Embryonic facial prominence (tissue), 1 donor: ENCODE measurements at regions not wholly inside any gene's neighbourhood (a gene's known extent, or its start where the extent isn't known, plus 50 kb on each side); places are given as distances from the start of the nearest gene placed in this dataset.
"Not testable (repeated sequence)": the region's sequence is repeated elsewhere in the genome, so short reads cannot be mapped to it uniquely, and the experiment has no call there.

Experiments
- DNase-seq: peaks from one replicate; pipeline ENCODE4 v3.0.0-alpha.2; 2016; ENCODE audit errors: extremely low spot score

- DNase-seq: no peak
Measured at GRCh38 chr9:16275795-16276624, 594.5 kb downstream of the BNC2 start.

DNA sequence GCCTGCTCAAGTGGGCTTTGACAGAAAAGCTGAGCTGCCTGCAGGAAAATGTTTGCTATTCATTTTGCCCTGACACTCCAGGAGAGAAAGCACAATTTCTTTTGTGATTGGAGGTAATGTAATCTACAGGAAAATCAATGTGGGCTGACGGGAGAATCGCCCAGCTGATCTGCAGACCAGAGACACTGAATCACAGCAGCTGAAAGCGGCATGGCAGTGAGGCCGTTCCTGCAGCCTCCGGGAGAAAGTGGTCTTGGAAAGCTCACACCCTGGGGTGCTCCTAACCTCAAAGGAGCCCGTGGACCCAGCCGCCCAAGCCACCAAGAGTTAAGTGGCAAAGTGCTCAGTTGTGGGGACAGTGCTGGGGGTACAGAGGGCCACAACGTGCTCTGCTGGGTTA is 593.6 kb downstream of the BNC2 start:
- DNase-seq: no peak

DNA sequence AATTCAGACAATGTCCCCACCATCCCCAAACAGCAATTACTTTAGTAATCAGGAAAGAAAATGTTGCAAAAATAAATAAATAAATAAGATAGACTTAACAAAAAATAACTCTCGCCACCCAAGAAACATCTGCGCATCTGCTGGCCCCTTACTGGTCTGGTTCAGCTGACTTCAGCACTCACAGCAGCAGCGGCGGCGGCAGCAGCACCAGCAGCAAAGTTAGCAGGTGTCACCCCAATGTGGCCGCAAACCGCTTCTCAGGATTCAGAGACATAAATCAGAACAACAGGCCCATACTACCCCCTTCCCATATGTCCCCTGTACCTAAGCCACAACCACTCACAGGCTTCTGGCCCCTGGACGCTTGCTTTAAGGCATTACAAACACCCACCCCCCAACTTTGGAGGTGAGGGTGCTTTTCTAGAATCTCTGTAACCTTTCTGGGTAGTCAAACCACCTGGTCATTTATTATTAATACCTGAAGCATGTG is 593.0 kb downstream of the BNC2 start:
- no peak for DNase-seq

DNA sequence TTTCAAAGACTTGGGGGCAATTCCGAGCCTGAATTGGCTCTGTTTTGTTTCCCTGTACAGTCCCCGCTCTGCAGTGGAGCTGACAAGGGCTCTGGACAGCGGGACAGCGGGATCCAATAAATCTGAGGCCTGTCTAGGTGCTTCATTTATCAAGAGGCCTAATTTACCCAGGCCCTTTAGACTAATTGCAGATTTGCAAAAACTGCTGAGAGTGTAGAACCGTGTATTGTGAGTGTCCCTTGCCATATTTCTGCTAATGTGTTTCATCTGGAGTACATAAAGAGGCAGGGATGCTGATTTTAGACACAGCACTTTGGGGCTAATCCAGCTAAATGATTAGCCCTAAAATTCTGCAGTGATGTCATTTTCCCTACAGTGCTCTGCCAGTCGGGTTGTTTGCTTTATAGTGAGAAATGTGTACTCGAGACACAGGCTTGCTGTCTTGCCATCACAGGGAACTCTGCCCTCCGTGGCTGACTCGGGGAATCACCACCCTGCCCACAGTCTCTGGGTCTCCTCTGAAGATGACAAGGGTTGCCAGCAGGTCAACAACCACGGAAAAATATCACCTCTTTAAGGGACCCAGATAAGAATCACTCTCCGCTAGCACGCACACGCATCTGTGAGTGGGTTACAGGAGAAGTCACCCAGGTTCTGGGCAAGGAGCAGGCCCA is 592.0 kb downstream of the BNC2 start:
- peak; percentile 40 for DNase-seq

DNA sequence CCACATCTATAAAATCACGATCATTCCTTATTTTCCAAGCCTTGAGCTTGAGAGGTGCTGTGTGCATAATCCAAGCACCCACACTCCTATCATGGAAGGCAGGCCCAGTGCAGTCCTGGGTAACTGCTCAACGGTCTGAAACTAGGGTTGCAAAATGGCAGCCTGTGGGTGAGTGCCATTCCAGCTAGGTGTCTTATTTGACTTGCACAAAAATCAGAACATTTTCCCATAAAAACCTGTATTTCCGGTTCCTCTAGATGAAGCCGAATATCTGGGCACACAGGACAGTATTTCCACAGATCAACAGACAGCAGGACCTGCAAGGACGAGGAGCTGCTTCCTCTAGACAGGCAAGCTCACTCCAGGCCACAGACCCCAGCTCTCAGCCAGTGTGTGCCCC is 588.8 kb downstream of the BNC2 start:
- DNase-seq: no peak

DNA sequence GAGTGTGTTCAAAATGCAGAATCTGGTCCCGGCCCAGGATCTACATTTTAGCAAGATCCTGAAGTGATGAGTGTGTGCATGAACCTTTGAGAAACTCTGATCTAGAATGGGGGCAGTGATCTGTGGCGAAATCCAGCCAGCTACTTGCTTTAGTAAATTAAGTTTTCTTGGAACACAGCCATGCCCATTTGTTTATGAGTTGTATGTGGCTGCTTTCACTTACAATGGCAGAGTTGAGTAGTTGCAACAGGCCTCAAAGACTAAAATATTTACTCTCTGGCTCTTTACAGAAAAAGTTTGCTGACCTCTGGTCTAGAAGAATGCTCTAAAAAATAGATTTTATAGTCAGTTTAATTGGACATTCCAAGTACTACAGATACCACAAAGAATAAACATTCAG is 588.3 kb downstream of the BNC2 start:
- DNase-seq: no peak

GRCh38 chr9:16282718-16283117 is 587.8 kb downstream of the BNC2 start:
- no peak for DNase-seq

GRCh38 chr9:16286160-16286559 is 584.3 kb downstream of the BNC2 start:
- no peak for DNase-seq

DNA sequence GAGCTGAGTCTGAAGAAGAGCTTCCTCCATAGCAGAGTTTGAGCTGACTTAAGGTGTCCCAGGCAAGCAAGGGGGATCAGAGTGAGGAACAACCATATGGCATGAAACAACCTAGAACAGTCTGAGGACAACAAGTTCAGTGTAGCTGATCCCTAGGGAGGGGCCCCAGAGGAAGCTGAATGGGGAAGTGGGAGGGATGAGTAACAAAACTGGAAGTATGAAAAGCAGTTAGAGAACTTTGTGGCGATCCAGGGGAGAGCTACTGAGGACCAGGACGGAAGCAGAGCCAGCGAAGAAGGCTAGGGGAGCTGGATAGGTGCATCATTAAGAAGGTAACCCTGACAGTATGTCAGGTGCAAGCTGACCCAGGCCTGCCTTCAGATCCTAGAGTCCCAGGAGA is 580.8 kb downstream of the BNC2 start:
- no peak for DNase-seq

DNA sequence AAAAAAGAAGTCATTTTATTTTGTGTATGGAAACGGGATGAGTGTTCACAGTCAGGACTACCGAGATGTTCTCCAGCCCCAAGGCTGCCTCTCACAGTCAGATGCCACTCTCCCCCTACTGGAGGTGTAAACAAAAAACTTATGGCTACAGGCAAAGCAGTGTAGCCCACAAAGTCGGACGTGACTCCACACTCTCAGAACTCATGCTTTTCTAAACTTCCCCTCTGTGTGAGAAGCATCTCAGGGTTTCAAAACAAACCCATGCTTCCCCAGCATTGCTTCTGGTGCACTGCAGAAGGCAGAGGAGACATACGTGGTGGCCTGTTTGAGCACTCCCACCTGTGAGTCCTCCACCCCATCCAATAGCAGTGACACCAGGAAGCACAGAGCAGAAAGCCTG is 580.3 kb downstream of the BNC2 start:
- no peak for DNase-seq

GRCh38 chr9:16291921-16292320 is 578.5 kb downstream of the BNC2 start:
- no peak for DNase-seq

DNA sequence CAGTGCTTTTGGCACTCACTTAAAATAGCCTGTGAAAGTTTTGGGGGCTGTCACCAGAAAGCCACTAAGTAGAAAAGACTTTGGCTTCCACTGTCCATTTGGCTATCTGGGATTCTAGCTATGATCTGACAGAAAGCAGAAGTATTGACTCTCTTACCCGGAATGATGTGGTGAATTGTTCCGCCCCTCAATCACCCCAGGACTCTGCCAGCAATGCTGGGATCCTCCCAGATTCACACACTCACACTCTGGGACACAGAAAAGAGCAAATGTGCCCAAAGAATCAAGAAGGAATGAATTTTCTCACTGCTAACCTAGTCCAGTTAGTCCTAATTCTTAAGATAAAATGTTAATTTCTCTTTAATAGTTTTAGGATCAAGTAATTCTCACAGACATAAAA is 576.9 kb downstream of the BNC2 start:
- no peak for DNase-seq

GRCh38 chr9:16294133-16294770 is 576.2 kb downstream of the BNC2 start:
- DNase-seq: no peak

DNA sequence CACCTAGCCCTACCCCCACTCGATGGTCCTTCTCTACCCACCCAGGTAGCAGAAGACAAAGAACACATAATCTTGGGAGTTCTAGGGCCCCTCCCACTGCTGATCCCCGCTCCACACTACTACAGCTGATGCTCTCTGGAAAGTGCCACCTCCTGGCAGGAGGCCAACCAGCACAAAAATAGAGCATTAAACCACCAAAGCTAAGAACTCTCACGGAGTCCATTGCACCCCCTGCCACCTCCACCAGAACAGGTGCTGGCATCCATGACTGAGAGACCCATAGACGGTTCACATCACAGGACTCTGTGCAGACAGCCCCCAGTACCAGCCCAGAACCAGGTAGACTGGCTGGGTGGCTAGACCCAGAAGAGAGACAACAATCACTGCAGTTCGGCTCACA is 575.5 kb downstream of the BNC2 start:
- DNase-seq: not testable (repeated sequence)

DNA sequence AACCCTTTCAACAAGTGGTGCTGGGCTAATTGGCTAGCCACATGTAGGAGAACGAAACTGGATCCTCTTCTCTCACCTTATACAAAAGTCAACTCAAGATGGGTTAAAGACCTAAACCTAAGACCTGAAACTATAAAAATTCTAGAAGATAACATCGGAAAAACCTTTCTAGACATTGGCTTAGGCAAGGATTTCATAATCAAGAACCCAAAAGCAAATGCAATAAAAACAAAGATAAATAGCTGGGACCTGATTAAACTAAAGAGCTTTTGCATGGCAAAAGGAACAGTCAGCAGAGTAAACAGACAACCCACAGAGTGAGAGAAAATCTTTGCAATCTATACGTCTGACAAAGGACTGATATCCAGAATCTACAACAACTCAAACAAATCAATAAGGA is 571.1 kb downstream of the BNC2 start:
- DNase-seq: not testable (repeated sequence)

- no peak for DNase-seq
Measured at GRCh38 chr9:16303506-16303905, 567.0 kb downstream of the BNC2 start.

DNA sequence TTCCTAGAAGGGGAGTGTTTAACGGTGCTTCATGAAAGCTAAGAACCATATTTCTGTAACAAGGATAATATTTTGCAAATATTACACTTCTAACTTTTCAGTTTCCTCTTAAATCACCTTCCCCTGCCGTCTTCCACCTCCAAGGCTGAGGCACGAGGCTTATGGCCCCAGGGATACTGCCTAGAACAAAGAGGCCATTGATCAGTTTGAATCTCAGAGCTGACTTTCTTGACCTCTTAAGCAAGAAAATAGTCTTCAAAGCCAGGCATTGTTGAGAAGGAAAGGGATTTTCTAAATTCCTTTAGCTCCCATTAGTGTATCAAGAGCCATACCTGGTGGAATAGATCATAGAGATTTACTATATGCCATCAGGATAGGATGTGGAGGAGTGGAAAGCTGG is 566.2 kb downstream of the BNC2 start:
- DNase-seq: no peak

GRCh38 chr9:16306586-16306985 is 563.9 kb downstream of the BNC2 start:
- no peak for DNase-seq

- no peak for DNase-seq
Measured at GRCh38 chr9:16307626-16308195, 562.8 kb downstream of the BNC2 start.

DNA sequence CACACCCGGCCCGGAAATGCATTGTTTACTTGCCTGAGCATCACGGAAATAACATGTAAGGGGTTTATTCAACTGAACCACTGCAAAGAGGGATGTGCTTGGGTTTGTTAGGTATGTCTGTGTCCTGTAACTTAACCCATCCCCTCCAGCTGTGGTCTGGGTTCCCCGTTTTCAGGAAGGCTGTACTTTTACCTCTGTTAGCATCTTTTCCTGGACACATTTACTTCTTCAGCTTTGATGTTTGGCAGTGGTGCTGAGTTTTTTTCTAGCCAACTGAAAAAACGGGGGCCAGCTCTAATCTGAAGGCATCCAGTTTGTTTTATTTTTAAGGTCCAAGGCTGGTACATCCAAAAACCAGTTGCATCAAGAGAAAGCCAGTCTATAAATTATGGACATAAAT is 561.8 kb downstream of the BNC2 start:
- no peak for DNase-seq

- DNase-seq: no peak
Measured at GRCh38 chr9:16309082-16309468, 561.4 kb downstream of the BNC2 start.

- DNase-seq: peak; percentile 79
Measured at GRCh38 chr9:16309469-16310271, 560.8 kb downstream of the BNC2 start.
